ENCODE measurements at regions not wholly inside any gene's neighbourhood (a gene's known extent, or its start where the extent isn't known, plus 50 kb on each side); places are given as distances from the start of the nearest gene placed in this dataset.

GRCh38 chr11:134625631-134626030, 213.6 kb upstream of the B3GAT1 start:
- TF ChIP-seq, protein P1, sequence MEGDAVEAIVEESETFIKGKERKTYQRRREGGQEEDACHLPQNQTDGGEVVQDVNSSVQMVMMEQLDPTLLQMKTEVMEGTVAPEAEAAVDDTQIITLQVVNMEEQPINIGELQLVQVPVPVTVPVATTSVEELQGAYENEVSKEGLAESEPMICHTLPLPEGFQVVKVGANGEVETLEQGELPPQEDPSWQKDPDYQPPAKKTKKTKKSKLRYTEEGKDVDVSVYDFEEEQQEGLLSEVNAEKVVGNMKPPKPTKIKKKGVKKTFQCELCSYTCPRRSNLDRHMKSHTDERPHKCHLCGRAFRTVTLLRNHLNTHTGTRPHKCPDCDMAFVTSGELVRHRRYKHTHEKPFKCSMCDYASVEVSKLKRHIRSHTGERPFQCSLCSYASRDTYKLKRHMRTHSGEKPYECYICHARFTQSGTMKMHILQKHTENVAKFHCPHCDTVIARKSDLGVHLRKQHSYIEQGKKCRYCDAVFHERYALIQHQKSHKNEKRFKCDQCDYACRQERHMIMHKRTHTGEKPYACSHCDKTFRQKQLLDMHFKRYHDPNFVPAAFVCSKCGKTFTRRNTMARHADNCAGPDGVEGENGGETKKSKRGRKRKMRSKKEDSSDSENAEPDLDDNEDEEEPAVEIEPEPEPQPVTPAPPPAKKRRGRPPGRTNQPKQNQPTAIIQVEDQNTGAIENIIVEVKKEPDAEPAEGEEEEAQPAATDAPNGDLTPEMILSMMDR (IDR thresholded peaks at IDR 0.05), result no peak
- TF ChIP-seq EZH2 (IDR thresholded peaks at IDR 0.05; ENCODE audit: borderline replicate concordance, insufficient read depth, low read depth, low read length, poor library complexity, severe bottlenecking), result no peak
